Keratinocyte (primary cell): ENCODE measurements at regions not wholly inside any gene's neighbourhood (a gene's known extent, or its start where the extent isn't known, plus 50 kb on each side); places are given as distances from the start of the nearest gene placed in this dataset.

Experiments
- EZH2 ChIP-seq: IDR thresholded peaks from one replicate; pipeline ENCODE4 v1.6.1; 2012; ENCODE audit warnings: inconsistent platforms, mild to moderate bottlenecking, low read length, moderate library complexity
- TF ChIP-seq, protein P1 (sequence below), 3 experiments: IDR thresholded peaks in 1 of 3; conservative IDR thresholded peaks in 1 of 3; optimal IDR thresholded peaks in 1 of 3; 2 replicates in 2 of 3; 3 replicates in 1 of 3; pipeline versions ENCODE3 to v1.5.1; 2011; ENCODE audit warnings: low read length in 3 of 3, mild to moderate bottlenecking in 3 of 3, moderate library complexity in 2 of 3, control low read depth in 1 of 3, inconsistent platforms in 1 of 3; ENCODE audit not compliant: insufficient read depth in 2 of 3; ENCODE audit errors: extremely low read depth in 1 of 3

GRCh38 chr5:2849429-2849828 lies 98.0 kb upstream of the IRX2 start:
- TF ChIP-seq, protein P1, sequence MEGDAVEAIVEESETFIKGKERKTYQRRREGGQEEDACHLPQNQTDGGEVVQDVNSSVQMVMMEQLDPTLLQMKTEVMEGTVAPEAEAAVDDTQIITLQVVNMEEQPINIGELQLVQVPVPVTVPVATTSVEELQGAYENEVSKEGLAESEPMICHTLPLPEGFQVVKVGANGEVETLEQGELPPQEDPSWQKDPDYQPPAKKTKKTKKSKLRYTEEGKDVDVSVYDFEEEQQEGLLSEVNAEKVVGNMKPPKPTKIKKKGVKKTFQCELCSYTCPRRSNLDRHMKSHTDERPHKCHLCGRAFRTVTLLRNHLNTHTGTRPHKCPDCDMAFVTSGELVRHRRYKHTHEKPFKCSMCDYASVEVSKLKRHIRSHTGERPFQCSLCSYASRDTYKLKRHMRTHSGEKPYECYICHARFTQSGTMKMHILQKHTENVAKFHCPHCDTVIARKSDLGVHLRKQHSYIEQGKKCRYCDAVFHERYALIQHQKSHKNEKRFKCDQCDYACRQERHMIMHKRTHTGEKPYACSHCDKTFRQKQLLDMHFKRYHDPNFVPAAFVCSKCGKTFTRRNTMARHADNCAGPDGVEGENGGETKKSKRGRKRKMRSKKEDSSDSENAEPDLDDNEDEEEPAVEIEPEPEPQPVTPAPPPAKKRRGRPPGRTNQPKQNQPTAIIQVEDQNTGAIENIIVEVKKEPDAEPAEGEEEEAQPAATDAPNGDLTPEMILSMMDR (optimal IDR thresholded peaks at IDR 0.05 in 1 of 3, IDR thresholded peaks at IDR 0.05 in 1 of 3, conservative IDR thresholded peaks at IDR 0.05 in 1 of 3; ENCODE audit: extremely low read depth in 1 of 3, insufficient read depth in 2 of 3, low read length in 3 of 3), result no peak
- TF ChIP-seq EZH2, result no peak
